Transverse colon (tissue), 4 donors: ENCODE measurements at regions not wholly inside any gene's neighbourhood (a gene's known extent, or its start where the extent isn't known, plus 50 kb on each side); places are given as distances from the start of the nearest gene placed in this dataset.
"Not testable (repeated sequence)": the region's sequence is repeated elsewhere in the genome, so short reads cannot be mapped to it uniquely, and the experiment has no call there.

Experiments
- CTCF ChIP-seq, 5 experiments: fragments of 200-600 bp in 3 of 5; fragments of 450-650 bp in 2 of 5; sonication (generic) in 3 of 5; IDR thresholded peaks; 1 replicate in 2 of 5; 2 replicates in 3 of 5; pipeline ENCODE4 v1.5.1; 2016 to 2017; ENCODE audit warnings: antibody characterized with exemption in 5 of 5, inconsistent platforms in 3 of 5, mild to moderate bottlenecking in 2 of 5, moderate library complexity in 1 of 5
- POLR2A ChIP-seq: fragments of 450-650 bp; IDR thresholded peaks from one replicate; pipeline ENCODE4 v1.6.1; 2016; ENCODE audit warnings: antibody characterized with exemption, mild to moderate bottlenecking, moderate library complexity
- POLR2AphosphoS5 ChIP-seq, 3 donors: sonication (generic); formaldehyde crosslinking; IDR thresholded peaks; one replicate each; pipeline ENCODE4 v1.6.1; 2016; ENCODE audit warnings: antibody characterized with exemption in 3 of 3

GRCh38 chr12:9312406-9313392, 104.5 kb upstream of the PZP start:
- not testable (repeated sequence) for TF ChIP-seq CTCF (IDR thresholded peaks at IDR 0.05); POLR2A; POLR2AphosphoS5 (IDR thresholded peaks at IDR 0.05)
